Common myeloid progenitor, CD34-positive (primary cell): ENCODE measurements at regions not wholly inside any gene's neighbourhood (a gene's known extent, or its start where the extent isn't known, plus 50 kb on each side); places are given as distances from the start of the nearest gene placed in this dataset.
"Not testable (repeated sequence)": the region's sequence is repeated elsewhere in the genome, so short reads cannot be mapped to it uniquely, and the experiment has no call there.

Experiments used
- CTCF ChIA-PET: fragments of 350-600 bp; sonication (Branson Sonifier 250); formaldehyde crosslinking; loops from one replicate; lab custom pipeline; 2021; ENCODE audit warnings: antibody characterized with exemption; lab: Charles Lee
- POLR2A ChIA-PET: fragments of 350-600 bp; sonication (Branson Sonifier 250); formaldehyde crosslinking; loops from one replicate; lab custom pipeline; 2021; ENCODE audit warnings: antibody characterized with exemption; lab: Charles Lee
- DNase-seq, 3 donors: peaks; one replicate each; pipeline versions ENCODE4 v3.0.0 to v3.0.0-alpha.2; 2013
- H3K27ac ChIP-seq, 2 experiments: 1 replicate in 1 of 2; 2 replicates in 1 of 2; pipeline ENCODE4 v1.7.0; 2013; ENCODE audit warnings: inconsistent platforms in 2 of 2, low read length in 2 of 2, mild to moderate bottlenecking in 2 of 2, low read depth in 1 of 2, moderate library complexity in 1 of 2; ENCODE audit not compliant: severe bottlenecking in 2 of 2, insufficient read depth in 1 of 2, poor library complexity in 1 of 2
- H3K27me3 ChIP-seq, 5 experiments: replicated peaks in 2 of 5; 1 replicate in 3 of 5; 2 replicates in 2 of 5; pipeline versions ENCODE4 v1.6.1 to v1.7.0; 2013; ENCODE audit warnings: low read length in 4 of 5, mild to moderate bottlenecking in 2 of 5, moderate library complexity in 2 of 5, inconsistent platforms in 1 of 5; ENCODE audit not compliant: insufficient read depth in 5 of 5, control insufficient read depth in 4 of 5
- H3K36me3 ChIP-seq, 4 experiments: 1 replicate in 2 of 4; 2 replicates in 2 of 4; pipeline versions ENCODE4 v1.6.1 to v1.7.0; 2013; ENCODE audit warnings: low read length in 3 of 4, control low read depth in 1 of 4, mild to moderate bottlenecking in 1 of 4; ENCODE audit not compliant: control insufficient read depth in 4 of 4, insufficient read depth in 4 of 4
- H3K4me1 ChIP-seq, 4 experiments: 1 replicate in 3 of 4; 2 replicates in 1 of 4; pipeline versions ENCODE4 v1.6.1 to v1.7.1; 2013; ENCODE audit warnings: low read length in 3 of 4, mild to moderate bottlenecking in 3 of 4, control low read depth in 1 of 4, inconsistent platforms in 1 of 4, moderate library complexity in 1 of 4; ENCODE audit not compliant: control insufficient read depth in 4 of 4, insufficient read depth in 4 of 4; ENCODE audit errors: control extremely low read depth in 1 of 4
- H3K4me3 ChIP-seq, 7 experiments: 1 replicate in 4 of 7; 2 replicates in 3 of 7; pipeline versions ENCODE4 v1.5.1 to v1.7.0; 2013; ENCODE audit warnings: mild to moderate bottlenecking in 7 of 7, low read length in 6 of 7, moderate library complexity in 6 of 7, inconsistent platforms in 2 of 7, low read depth in 2 of 7, control low read depth in 1 of 7; ENCODE audit not compliant: insufficient read depth in 4 of 7, control insufficient read depth in 1 of 7; ENCODE audit errors: extremely low read depth in 1 of 7
- H3K9me3 ChIP-seq, 5 experiments: 1 replicate in 4 of 5; 2 replicates in 1 of 5; pipeline versions ENCODE4 v1.6.1 to v1.7.1; 2013; ENCODE audit warnings: low read length in 4 of 5, mild to moderate bottlenecking in 2 of 5, inconsistent platforms in 1 of 5, low read depth in 1 of 5, moderate library complexity in 1 of 5; ENCODE audit not compliant: control insufficient read depth in 4 of 5, insufficient read depth in 2 of 5; ENCODE audit errors: control extremely low read depth in 1 of 5
- whole genome bisulfite sequencing: methylation state at CpG from one replicate; pipeline ENCODE4 v1.1.5; 2013; ENCODE audit not compliant: insufficient coverage; 5-methylcytosine and 5-hydroxymethylcytosine counted together

DNA sequence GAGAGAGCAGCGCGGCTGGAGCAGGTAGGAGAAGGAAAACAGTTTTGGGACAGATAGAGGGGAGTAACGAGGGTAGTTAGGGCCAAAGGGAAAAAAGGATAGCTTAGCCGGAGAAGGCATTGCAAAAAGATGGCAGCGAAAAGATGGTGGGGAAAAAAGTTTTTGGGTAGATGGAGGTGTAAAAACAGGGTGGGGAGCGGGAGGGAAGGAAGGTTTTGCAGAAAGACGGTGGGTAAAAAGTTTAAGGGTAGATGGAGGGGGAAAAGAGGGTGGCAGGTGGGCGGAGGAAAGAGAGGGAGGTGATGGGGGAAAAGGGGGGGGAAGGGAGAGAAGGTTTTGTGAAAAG is 174.2 kb downstream of the USP22 start:
- POLR2A ChIA-PET, H3K4me1 ChIP-seq, H3K27ac ChIP-seq, H3K9me3 ChIP-seq, H3K36me3 ChIP-seq, H3K27me3 ChIP-seq, H3K4me3 ChIP-seq, CTCF ChIA-PET, DNase-seq: not testable (repeated sequence)
- WGBS: 94% methylated on average over 8 of the region's 8 CpGs

DNA sequence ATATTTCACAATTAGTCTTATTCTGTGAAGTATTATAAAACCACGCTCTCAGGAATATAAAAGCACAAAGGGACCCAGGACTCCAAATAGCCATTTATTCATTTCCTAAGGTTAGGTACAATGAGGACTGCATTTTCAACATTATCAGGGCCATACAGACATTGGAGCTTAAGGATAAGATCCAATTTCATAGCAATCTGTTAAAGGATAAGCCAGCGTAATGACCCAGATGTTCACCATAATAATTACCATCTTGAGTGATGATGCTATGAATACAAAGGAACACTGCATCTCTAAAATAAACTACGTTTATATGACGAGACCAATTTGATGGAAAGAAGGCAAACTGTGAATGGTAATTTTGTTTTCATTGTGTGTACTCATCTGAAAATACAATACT is 169.6 kb downstream of the USP22 start:
- H3K4me1 ChIP-seq, POLR2A ChIA-PET, H3K9me3 ChIP-seq, H3K27me3 ChIP-seq, H3K27ac ChIP-seq, DNase-seq, H3K36me3 ChIP-seq, CTCF ChIA-PET, H3K4me3 ChIP-seq: not testable (repeated sequence)
- WGBS: no CpG with 5 or more reads among the region's 4 CpGs

DNA sequence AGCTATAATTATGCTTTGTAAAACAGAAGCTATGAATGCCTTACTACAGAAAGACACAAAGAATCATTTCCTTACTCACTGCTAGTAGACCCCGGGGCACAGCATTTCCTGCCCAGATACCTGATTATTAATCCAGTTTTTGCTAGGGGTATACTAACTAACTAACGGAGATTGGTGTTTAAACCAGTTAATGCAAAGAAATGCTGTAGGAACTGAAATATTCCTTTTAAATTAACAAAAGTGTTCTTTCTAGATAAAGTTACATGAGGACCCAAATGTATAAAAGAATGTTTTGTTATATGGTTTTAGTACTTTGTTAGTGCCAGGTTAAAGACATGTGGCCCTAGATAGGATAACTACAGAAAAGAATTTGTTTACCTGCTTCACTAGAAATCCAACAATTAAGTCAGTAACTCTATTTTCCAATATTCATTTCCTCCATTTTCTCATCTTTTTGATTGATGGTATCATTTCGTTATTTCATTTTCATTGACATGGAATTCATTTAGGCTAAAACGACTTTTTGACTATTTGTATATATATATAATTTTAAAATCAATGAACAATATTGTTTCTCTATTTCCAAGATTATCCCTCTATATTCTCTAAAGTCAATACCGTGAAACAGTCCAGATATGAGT is 169.0 kb downstream of the USP22 start:
- H3K36me3 ChIP-seq, H3K4me1 ChIP-seq, H3K27ac ChIP-seq, POLR2A ChIA-PET, DNase-seq, H3K9me3 ChIP-seq, H3K4me3 ChIP-seq, CTCF ChIA-PET, H3K27me3 ChIP-seq: not testable (repeated sequence)
- no CpG with 5 or more reads among the region's 5 CpGs for WGBS

DNA sequence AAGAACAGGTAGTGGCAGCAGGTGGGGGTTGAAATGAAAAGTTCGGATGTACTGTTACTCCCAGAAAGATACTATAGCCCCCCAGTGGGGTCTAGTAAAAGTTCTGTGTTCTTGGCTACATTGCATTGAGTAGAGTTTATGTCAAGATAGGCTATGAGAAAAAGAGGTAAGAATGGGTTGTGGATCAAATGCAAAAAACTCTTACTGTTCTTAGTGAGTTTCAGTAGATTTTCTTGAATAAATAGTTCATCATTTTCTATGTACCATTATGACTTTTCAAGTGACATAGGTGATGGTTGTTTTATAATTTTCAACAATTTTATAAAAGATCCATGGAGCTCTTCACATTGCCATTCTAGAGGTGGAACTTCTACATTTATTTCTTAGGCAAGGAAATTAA is 165.4 kb downstream of the USP22 start:
- H3K27ac ChIP-seq, POLR2A ChIA-PET, H3K9me3 ChIP-seq, H3K4me1 ChIP-seq, H3K36me3 ChIP-seq, H3K27me3 ChIP-seq, CTCF ChIA-PET, H3K4me3 ChIP-seq, DNase-seq: not testable (repeated sequence)
- WGBS: no CpG with 5 or more reads among the region's 1 CpG

DNA sequence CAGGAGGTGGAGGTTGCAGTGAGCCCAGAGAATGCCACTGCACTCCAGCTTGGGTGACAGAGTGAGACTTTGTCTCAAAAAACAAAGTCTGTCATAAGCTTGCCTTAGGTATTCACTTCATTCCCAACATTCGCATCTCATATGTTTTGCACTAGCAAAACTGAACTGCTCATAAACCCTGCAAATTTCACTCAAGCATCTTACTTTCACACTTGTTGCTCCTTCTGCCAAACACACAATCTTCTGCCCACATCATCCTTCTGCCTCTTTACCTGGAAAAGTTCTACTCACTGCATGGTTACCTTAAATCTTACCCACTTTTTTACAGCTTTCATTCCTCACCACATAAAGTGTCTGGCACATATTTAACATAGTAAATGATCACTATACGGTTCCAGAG is 152.5 kb downstream of the USP22 start:
- 100% methylated on average over 1 of the region's 2 CpGs for WGBS
- no peaks in the 10 kb centered on the region for H3K4me1 ChIP-seq
- H3K27ac ChIP-seq: no peak overlapping the region
- POLR2A ChIA-PET: no interaction called here
- peaks cover 0 to 2% (median 0%) of the 10 kb centered on the region in 5 experiments for H3K27me3 ChIP-seq
- DNase-seq: no peak
- CTCF ChIA-PET: no interaction called here
- no peaks in the 10 kb centered on the region for H3K9me3 ChIP-seq
- H3K36me3 ChIP-seq: no peaks in the 10 kb centered on the region
- no peak overlapping the region for H3K4me3 ChIP-seq

DNA sequence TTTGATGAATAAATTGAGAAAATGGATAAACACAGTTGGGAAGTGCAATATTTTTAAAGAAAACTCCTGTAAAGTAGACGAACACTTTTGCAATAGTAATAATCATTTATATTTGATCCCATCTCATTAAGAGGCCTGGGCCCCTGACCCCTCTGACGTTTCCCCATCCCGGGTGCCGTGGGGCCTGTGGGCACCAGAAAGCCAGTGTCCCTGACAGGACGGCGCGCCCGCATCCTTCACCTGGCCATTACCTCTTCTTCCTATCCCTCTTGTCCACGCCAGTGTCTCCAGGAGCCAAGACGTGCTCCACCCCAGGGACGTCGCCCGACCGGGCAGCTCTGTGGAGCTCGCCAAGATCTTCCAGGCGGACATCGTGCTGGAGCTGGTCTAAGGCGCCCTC is 147.4 kb downstream of the USP22 start:
- WGBS: no CpG with 5 or more reads among the region's 18 CpGs
- H3K4me1 ChIP-seq, H3K27me3 ChIP-seq, H3K27ac ChIP-seq, H3K9me3 ChIP-seq, H3K36me3 ChIP-seq, DNase-seq, CTCF ChIA-PET, H3K4me3 ChIP-seq, POLR2A ChIA-PET: not testable (repeated sequence)

DNA sequence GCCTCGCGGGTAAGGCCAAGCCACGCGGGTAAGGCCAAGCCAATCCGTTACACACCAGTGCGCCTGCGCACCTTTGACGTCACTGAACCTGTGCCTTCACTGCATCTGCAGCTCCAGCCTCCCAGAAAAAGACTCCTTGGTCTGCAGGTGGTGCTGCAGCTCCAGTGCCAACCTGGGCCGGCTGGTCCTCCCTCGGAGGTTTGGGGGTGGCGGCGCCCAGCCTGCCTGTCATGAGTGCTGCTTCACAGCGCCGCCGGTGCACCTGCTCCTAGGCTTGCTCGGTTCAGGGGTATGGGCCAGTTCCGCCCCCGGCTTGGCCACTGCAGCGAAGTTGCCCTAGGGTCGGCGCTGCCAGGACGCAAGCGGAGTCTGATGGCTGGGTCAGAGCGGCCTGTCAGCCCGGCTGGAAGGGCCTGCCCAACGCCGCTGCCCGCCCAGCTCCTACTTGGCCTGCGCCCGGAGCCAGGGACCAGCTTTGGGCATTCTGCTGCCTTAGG is 146.6 kb downstream of the USP22 start:
- CTCF ChIA-PET: no interaction called here
- no peak overlapping the region for H3K27ac ChIP-seq
- H3K9me3 ChIP-seq: no peaks in the 10 kb centered on the region
- no peaks in the 10 kb centered on the region for H3K4me1 ChIP-seq
- WGBS: 57% methylated on average over 20 of the region's 30 CpGs
- H3K36me3 ChIP-seq: no peaks in the 10 kb centered on the region
- H3K4me3 ChIP-seq: peak overlapping the region in 2 of 7 experiments; percentile 3 to 4
- no peaks in the 10 kb centered on the region for H3K27me3 ChIP-seq
- POLR2A ChIA-PET: no interaction called here
- peak; percentile 34 to 63 (median 60) for DNase-seq
